ENCODE measurements at regions not wholly inside any gene's neighbourhood (a gene's known extent, or its start where the extent isn't known, plus 50 kb on each side); places are given as distances from the start of the nearest gene placed in this dataset.

DNA sequence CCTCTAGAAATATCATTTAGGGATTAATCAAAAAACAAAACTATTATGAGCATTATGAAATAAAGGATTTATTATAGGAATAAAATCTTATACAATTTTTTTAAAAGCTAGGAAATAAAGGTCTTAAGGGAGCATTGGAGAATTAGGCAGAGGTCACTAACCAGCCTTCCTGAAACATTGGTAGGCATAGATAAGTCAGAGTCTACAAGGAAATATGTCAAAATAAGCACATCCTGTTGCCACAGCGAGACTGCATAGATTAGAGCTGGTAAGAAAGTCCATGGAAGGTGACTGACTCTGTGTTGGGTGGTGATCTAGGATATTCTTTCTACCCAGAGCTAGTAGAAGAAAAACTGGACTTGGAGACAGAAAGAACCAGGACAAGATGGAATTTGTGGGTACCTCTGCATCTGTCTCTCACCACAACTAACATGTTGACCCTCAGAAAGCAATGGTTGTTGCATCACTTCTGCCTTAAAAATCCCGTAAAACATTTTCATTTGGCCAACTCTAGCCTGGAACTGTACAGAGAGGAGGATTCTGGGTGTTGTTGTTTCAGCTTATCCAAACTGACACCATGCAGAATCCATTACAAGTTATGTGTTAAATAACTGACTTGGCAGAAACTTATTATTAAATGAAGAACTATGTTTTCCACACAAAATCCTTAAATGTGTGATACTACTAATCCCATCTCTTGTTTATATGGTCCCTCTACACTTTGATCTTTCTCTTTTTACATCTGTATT, 77.1 kb downstream of the FBXO5 start:
- no peak overlapping the region for H3K9ac ChIP-seq (ENCODE audit: low read depth, low read length)
- H3K27ac ChIP-seq (ENCODE audit: low read depth, low read length), result no peak overlapping the region
- no peak overlapping the region for H3K4me3 ChIP-seq (ENCODE audit: low read depth, low read length)
- peaks cover 68% of the 10 kb centered on the region for H3K27me3 ChIP-seq (ENCODE audit: control insufficient read depth, insufficient read depth, low read length)
- H3K4me1 ChIP-seq (ENCODE audit: control insufficient read depth, insufficient read depth, low read length), result peaks cover 21% of the 10 kb centered on the region
- no peaks in the 10 kb centered on the region for H3K9me3 ChIP-seq (ENCODE audit: control insufficient read depth, insufficient read depth, low read length)
- H3K36me3 ChIP-seq (ENCODE audit: control insufficient read depth, insufficient read depth, low read length), result no peaks in the 10 kb centered on the region

- H3K27me3 ChIP-seq (ENCODE audit: control insufficient read depth, insufficient read depth, low read length), result peaks cover 48% of the 10 kb centered on the region
Observed at GRCh38 chr6:152909241-152909640, 73.6 kb downstream of the FBXO5 start.

DNA sequence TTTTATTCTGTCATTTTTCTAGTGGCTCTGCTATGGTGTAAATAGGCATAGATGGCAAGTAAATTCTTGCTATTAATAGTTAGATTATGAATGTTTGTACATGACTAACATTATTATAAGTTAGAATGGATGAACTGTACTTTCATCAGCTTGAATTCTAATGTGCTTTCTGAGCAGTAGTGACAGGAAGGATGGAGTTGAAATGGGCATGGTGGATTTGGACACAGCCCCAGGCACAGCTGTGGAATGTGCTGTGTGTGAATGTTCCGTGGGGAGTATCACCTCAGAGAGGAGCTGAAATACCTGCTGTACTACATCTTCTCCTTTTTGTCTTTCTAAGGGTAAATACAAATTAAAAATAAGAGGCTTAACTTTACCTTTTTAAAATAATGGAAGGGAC, 66.8 kb downstream of the FBXO5 start:
- H3K27ac ChIP-seq (ENCODE audit: low read depth, low read length), result no peak overlapping the region
- peaks cover 9% of the 10 kb centered on the region; the same call in 1 of the 2 replicates for H3K4me1 ChIP-seq (ENCODE audit: control insufficient read depth, insufficient read depth, low read length)
- H3K9me3 ChIP-seq (ENCODE audit: control insufficient read depth, insufficient read depth, low read length), result no peaks in the 10 kb centered on the region
- H3K27me3 ChIP-seq (ENCODE audit: control insufficient read depth, insufficient read depth, low read length), result no peaks in the 10 kb centered on the region
- no peaks in the 10 kb centered on the region for H3K36me3 ChIP-seq (ENCODE audit: control insufficient read depth, insufficient read depth, low read length)
- H3K4me3 ChIP-seq (ENCODE audit: low read depth, low read length), result no peak overlapping the region
- H3K9ac ChIP-seq (ENCODE audit: low read depth, low read length), result no peak overlapping the region

More at GRCh38 chr6:152909241-152909640, 73.6 kb downstream of the FBXO5 start:
- H3K4me3 ChIP-seq (ENCODE audit: low read depth, low read length), result no peak overlapping the region
- H3K36me3 ChIP-seq (ENCODE audit: control insufficient read depth, insufficient read depth, low read length), result no peaks in the 10 kb centered on the region
- H3K4me1 ChIP-seq (ENCODE audit: control insufficient read depth, insufficient read depth, low read length), result peaks cover 4% of the 10 kb centered on the region; the same call in 1 of the 2 replicates
- no peaks in the 10 kb centered on the region for H3K9me3 ChIP-seq (ENCODE audit: control insufficient read depth, insufficient read depth, low read length)
- no peak overlapping the region for H3K9ac ChIP-seq (ENCODE audit: low read depth, low read length)
- H3K27ac ChIP-seq (ENCODE audit: low read depth, low read length), result no peak overlapping the region

DNA sequence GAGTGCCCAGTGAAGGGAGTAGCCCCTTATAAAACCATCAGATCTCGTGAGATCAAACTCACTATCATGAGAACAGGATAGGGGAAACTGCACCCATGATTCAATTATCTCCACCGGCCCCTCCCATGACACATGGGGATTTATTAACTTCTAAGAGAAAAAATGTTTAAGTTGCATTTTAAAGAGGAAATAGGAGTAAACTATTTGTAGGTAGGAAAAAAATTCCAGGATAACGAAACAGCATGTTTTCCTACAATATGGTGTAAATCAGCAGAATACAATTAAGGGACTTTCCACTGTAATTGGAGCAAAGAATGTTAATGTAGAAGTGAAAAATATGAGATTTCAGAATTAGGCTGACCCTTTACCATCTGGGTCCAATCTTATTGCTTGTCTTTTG, 63.9 kb downstream of the FBXO5 start:
- Histone ChIP-seq H3K9me3 (ENCODE audit: control insufficient read depth, insufficient read depth, low read length) (no peaks in the 10 kb centered on the region), H3K27ac (ENCODE audit: low read depth, low read length) (no peak overlapping the region), H3K4me3 (ENCODE audit: low read depth, low read length) (no peak overlapping the region), H3K9ac (ENCODE audit: low read depth, low read length) (no peak overlapping the region), H3K36me3 (ENCODE audit: control insufficient read depth, insufficient read depth, low read length) (no peaks in the 10 kb centered on the region), H3K27me3 (ENCODE audit: control insufficient read depth, insufficient read depth, low read length) (no peaks in the 10 kb centered on the region), H3K4me1 (ENCODE audit: control insufficient read depth, insufficient read depth, low read length) (peaks cover 9% of the 10 kb centered on the region; the same call in 1 of the 2 replicates)

DNA sequence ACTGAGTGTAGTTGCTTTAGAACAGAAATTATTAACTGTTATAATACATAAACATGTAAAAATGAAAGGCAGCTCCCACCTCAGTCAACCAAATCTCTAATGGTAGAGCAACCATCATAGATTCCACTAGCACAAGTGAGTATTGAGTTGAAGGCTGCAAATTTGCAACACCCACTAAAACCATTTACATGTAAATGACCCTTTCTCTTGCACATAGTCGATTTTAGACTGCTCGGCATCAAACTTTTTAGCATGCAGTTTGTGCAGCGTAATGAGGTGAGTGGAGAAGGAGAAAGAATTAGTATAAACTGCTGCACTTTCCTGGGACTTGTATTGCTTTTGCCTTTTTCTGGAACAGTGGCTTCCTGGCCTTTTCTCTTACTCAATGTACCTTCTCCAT, 62.8 kb downstream of the FBXO5 start:
- Histone ChIP-seq H3K27ac (ENCODE audit: low read depth, low read length) (no peak overlapping the region), H3K36me3 (ENCODE audit: control insufficient read depth, insufficient read depth, low read length) (no peaks in the 10 kb centered on the region), H3K4me1 (ENCODE audit: control insufficient read depth, insufficient read depth, low read length) (peaks cover 9% of the 10 kb centered on the region; the same call in 1 of the 2 replicates), H3K9me3 (ENCODE audit: control insufficient read depth, insufficient read depth, low read length) (no peaks in the 10 kb centered on the region), H3K9ac (ENCODE audit: low read depth, low read length) (no peak overlapping the region), H3K4me3 (ENCODE audit: low read depth, low read length) (no peak overlapping the region), H3K27me3 (ENCODE audit: control insufficient read depth, insufficient read depth, low read length) (no peaks in the 10 kb centered on the region)
